ENCODE measurements at regions not wholly inside any gene's neighbourhood (a gene's known extent, or its start where the extent isn't known, plus 50 kb on each side); places are given as distances from the start of the nearest gene placed in this dataset.
"Not testable (repeated sequence)": the region's sequence is repeated elsewhere in the genome, so short reads cannot be mapped to it uniquely, and the experiment has no call there.

DNA sequence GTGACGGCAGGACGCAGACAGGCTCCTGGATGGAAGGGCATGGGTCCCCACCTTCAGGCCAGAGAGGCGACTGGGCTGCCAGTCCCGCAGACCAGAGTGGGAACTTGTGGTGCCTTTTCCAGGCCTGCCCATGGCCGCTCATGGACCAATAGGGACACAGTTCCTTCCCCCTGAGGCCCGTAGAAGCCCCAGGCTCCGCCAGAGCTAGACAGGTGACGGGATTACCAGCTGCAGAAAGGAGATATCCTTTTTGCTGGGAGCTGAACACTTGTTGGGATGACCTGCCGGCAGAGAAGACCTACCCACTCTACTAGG, 73.6 kb upstream of the RASSF8 start:
- DNase-seq (ENCODE audit: low spot score) (no peak), ATAC-seq (ENCODE audit: low FRiP score) (no peak)
- TF ChIP-seq, protein P1, sequence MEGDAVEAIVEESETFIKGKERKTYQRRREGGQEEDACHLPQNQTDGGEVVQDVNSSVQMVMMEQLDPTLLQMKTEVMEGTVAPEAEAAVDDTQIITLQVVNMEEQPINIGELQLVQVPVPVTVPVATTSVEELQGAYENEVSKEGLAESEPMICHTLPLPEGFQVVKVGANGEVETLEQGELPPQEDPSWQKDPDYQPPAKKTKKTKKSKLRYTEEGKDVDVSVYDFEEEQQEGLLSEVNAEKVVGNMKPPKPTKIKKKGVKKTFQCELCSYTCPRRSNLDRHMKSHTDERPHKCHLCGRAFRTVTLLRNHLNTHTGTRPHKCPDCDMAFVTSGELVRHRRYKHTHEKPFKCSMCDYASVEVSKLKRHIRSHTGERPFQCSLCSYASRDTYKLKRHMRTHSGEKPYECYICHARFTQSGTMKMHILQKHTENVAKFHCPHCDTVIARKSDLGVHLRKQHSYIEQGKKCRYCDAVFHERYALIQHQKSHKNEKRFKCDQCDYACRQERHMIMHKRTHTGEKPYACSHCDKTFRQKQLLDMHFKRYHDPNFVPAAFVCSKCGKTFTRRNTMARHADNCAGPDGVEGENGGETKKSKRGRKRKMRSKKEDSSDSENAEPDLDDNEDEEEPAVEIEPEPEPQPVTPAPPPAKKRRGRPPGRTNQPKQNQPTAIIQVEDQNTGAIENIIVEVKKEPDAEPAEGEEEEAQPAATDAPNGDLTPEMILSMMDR (IDR thresholded peaks at IDR 0.05), result no peak

DNA sequence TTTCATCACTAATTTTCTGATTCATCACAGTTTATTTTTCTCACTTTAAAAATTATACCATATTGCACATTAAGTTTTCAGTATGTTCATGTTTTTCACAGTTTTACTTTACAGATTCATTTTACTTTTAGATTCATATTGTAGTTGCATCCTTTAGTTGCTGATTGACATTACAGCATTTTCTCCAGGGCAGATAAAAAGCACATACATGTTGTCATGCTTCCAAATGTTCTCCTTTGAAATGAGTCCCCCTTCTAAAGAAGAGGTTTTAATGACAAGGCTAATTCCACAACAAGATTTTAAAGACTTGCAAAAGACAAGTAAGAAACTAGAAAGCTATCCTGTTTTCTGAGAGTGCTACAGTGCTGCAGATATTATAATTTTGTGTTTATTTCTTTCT, 72.1 kb upstream of the RASSF8 start:
- DNase-seq (ENCODE audit: low spot score) (no peak), ATAC-seq (ENCODE audit: low FRiP score) (no peak)
- TF ChIP-seq, protein P1 (IDR thresholded peaks at IDR 0.05), result no peak

DNA sequence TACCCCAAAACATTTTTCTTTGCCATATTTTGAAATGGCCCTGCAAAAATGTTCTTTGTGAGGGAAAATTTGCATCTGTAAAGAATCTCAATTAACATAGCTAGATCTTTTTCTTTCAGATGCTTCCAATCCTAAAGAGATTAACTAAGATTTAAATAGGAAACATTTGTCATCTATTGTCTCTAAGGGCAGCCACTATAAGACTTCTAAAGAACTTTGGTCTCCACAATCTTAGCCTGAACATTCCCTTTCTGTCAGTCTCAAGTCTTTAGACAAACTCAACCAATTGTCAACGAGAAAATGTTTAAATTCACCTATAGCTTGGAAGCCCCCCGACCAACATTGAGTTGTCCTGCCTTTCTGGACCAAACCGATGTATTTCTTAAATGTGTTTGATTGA, 71.1 kb upstream of the RASSF8 start:
- no peak for ATAC-seq (ENCODE audit: low FRiP score)
- DNase-seq (ENCODE audit: low spot score), result no peak
- TF ChIP-seq, protein P1 (IDR thresholded peaks at IDR 0.05), result no peak

DNA sequence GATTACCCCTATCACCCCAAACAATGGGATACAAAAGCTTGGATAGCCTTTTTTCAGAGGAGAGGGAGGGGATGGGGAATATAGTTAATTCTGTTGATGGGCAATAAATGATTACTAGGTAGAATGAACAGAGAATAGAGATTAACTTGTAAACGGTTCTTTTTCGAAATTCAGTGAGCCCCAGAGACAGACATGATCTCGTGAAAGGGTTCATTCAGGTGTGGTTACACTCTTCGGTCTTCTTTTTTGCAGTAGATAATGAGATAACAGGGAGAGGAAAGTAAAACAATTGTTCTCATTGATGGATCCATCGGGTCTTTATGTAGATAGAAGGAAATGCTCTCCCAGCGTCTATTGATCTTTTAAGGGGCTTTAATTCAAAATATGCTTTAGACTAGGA, 69.3 kb upstream of the RASSF8 start:
- ATAC-seq (ENCODE audit: low FRiP score), result no peak
- TF ChIP-seq, protein P1 (IDR thresholded peaks at IDR 0.05), result no peak
- no peak for DNase-seq (ENCODE audit: low spot score)

DNA sequence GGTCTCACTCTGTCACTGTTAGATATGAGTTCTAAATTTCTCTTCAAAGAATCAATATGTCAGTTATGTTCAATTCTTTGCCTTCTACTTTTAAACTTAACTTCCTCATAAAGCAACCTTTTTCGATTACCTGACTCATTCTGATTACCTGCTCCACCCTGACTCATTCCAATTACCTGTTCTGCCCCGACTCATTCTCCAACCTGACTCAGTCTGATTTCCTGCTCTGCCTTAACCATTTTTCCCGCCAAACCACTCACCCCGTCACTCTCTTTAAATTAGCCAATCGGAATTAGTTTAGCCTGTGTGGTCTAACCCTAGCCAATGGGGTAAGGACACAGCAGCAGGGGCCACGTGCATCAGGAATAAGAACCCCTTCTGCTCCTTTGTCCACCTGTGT, 67.4 kb upstream of the RASSF8 start:
- not testable (repeated sequence) for ATAC-seq (ENCODE audit: low FRiP score); DNase-seq (ENCODE audit: low spot score)

DNA sequence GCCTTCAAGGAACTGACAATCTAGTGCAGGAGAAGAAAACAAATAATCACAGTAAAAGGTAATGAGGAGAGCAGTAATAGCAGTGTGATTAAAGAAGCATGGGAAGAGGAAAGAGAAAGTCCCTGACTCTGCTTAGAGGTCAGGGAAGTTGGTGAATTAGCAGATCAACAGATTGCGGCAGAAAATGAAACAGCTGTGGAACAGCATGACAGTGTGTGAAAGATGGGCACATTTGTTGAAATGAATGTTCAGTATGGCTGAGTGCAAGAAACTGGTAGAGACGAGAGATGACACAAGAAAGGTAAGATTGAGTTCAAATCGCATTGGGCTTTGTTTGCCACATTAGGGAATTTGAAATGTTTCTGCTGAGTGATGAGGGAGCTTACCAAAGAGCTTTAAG, 63.7 kb upstream of the RASSF8 start:
- DNase-seq (ENCODE audit: low spot score) (no peak), ATAC-seq (ENCODE audit: low FRiP score) (no peak)
- TF ChIP-seq, protein P1 (IDR thresholded peaks at IDR 0.05), result no peak

DNA sequence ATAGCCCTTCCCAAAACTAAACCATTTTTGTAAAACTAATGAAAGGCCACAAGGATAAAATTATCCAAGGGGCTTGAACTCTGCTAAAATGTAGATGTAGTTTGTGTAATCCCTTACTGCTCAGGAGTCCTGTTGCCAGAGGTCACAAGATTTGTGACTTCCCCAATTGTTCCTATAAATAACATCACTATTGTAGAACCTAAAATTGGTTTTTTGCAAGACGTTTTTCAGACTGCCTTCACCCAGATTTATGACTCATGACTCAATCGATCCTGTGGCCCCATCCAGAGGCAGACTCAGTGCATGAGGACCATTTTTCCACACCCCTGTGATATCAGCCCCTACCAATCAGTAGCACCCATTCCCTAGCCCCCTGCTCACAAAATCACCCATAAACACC, 61.5 kb upstream of the RASSF8 start:
- no peak for DNase-seq (ENCODE audit: low spot score)
- TF ChIP-seq, protein P1 (IDR thresholded peaks at IDR 0.05), result no peak
- ATAC-seq (ENCODE audit: low FRiP score), result no peak

DNA sequence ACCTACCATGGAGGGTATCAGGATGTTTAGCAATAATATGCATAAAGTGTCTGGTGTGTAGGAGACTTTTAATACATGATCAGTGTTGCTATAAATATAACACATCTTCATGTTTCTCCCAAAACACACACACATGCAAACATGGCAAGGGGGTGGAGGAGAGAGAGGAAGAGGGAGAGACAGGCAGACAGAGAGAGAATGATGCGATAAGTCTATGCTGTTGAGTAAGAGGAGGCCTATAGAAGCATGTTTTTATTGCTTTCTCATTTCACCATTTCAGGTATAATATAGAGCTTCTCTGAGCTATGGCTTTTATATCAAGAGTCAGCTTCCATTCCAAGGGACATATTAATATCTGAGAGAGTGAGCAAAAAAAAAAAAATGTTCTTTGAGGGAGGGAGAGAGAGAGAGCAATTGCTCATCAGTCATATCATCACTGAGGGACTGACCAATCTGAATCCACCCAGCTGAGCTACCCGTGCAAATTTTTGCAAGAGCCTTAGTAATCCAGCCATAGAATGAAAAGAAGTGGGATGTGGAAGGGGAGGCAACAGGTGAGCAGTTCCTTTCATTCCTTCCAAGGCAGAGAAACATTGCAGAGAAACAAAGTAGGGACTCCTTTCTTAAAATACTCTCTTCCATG, 54.8 kb upstream of the RASSF8 start:
- no peak for ATAC-seq (ENCODE audit: low FRiP score)
- DNase-seq (ENCODE audit: low spot score), result no peak
- TF ChIP-seq, protein P1 (IDR thresholded peaks at IDR 0.05), result no peak

All from omental fat pad (tissue), 3 donors.